HK-2 (cell line): ENCODE measurements at regions not wholly inside any gene's neighbourhood (a gene's known extent, or its start where the extent isn't known, plus 50 kb on each side); places are given as distances from the start of the nearest gene placed in this dataset.

Experiments used
- DNase-seq: peaks from one replicate; pipeline ENCODE4 v3.0.0-alpha.2; 2018; ENCODE audit not compliant: unreplicated experiment

- DNase-seq = no peak
These were observed 298.8 kb upstream of the FERMT1 start for GRCh38 chr20:6421321-6422248.

GRCh38 chr20:6420336-6420735 is 297.5 kb upstream of the FERMT1 start:
- no peak for DNase-seq

GRCh38 chr20:6418732-6419131 is 295.9 kb upstream of the FERMT1 start:
- no peak for DNase-seq

GRCh38 chr20:6416371-6416770 is 293.5 kb upstream of the FERMT1 start:
- no peak for DNase-seq

DNA sequence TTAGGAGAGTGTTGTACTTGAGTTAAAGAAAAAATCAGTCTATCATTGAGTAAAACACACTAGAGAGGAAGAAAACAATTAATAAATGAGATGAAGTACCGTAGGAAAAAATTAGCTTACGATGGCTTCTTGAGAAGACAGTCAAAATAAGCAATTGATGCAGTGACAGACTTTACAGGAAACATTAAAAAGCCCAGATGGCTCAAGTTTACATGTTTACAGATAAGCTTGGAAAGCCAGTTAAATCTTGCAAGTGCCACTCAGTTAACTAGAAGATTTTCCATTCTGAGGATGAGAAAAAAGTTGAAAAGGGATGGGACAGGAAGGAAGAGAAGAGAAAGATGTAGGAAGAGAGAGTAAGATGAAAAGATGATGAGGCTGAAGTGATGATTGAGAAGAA is 288.8 kb upstream of the FERMT1 start:
- no peak for DNase-seq

GRCh38 chr20:6410721-6411120 is 287.9 kb upstream of the FERMT1 start:
- DNase-seq = no peak

GRCh38 chr20:6407163-6407562 is 284.3 kb upstream of the FERMT1 start:
- DNase-seq = no peak

DNA sequence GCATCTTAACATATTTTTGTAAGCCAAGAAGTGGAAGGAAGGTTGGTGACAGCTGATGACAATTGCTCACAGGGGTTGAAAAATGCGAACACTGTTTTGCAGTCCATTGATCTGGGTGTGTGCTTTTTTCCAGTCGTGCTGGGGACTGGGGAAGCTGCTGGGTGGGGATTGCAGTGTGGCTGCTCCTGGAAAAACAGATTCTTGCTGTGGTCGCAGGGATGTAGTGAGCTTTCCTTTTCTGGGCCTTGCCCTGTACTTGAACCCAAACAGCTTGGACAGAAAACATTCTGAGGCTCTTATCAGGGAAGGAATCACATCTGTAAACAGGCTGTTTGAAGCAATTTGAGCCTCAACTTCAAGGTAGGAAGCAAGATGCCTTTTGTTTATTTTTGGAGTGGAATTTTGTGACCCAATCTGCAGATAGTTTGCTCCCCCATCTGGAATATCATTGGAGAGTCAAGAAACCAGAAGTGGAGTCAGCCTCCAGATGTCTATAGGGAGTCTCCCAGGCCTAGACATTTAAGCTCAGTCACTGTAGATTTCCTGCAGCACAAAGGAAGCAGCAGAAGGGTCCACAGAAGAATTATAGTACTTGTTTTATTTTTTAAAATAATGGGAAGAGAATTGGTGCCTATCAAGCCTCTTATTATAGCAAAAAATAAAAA is 279.2 kb upstream of the FERMT1 start:
- no peak for DNase-seq

- DNase-seq = no peak
These were observed 274.3 kb upstream of the FERMT1 start for GRCh38 chr20:6397115-6397514.

DNA sequence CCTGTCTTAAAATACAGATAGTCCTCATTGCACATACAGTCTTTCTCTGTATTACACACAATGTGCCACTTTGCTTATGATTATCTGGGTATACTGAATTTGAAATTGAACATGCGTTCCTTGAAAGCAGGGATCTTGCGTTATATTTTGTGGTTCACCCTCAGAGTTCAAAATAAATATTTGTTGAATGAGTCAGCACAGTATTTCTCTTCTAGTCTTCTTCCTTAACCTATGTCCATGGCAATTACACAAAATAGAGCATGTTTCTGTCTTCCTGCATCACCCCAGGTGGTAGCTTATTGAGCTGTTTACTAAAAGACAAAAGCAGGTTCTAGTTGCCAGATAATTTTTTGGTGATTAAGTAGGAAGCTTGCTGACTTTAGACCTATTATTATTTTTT is 272.9 kb upstream of the FERMT1 start:
- DNase-seq = no peak

- DNase-seq = no peak
These were observed 265.9 kb upstream of the FERMT1 start for GRCh38 chr20:6388671-6389197.

DNA sequence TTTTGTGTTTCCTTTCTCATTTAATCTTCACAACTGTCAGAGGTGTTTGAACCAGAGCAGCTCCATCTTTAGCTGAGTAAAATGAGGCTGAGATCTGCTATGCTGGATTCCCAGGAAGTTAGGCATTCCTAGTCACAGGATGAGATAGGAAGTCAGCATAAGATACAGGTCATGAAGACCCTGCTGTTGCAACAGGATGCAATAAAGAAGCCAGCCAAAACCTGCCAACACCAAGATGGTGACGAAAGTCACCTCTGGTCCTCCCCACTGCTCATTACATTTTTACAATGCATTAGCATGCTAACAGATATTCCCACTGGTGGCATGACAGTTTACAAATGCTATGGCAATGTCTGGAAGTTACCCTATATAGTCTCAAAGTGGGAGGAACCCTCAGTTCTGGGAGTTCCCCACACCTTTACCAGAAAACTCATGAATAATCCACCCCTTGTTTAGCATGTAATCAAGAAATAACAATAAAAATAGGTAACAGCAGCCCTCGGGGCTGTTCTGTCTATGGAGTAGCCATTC is 262.2 kb upstream of the FERMT1 start:
- no peak for DNase-seq

GRCh38 chr20:6384380-6384779 is 261.6 kb upstream of the FERMT1 start:
- DNase-seq = no peak

DNA sequence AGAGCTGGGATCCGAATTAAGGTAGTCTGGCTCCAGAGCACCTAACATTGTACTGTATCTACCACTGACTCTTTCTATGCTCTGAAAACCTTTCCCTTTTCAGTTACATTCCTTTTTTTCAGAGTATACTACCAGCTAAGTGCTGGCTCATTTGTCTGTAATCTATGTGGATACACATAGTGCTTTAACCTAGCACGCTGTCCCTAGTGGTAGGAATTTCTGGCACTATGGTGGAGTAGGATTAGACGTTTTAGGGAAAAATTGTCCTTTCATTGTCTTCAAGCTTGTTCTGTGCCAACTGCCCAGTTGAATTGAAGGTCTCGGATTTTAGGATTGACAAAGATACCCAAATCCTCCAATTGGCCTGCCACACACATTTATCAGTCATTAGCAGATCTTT is 259.1 kb upstream of the FERMT1 start:
- DNase-seq = peak; percentile 6

GRCh38 chr20:6362245-6362644 is 239.4 kb upstream of the FERMT1 start:
- DNase-seq = no peak

DNA sequence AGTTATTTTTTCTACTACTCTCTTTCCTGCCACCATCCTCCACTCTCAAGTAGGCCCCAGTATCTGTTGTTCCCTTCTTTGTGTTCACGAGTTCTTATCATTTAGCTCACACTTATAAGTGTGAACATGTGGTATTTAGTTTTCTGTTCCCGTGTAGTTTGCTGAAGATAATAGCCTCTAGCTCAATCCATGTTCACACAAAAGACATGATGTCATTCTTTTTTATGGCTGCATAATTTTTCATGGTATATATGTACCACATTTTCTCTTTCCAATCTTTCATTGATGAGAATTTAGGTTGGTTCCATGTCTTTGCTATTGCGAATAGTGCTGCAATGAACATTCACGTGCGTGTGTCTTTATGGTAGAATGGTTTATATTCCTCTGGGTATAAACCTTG is 237.9 kb upstream of the FERMT1 start:
- DNase-seq = no peak

- DNase-seq = no peak
These were observed 233.1 kb upstream of the FERMT1 start for GRCh38 chr20:6355754-6356451.

GRCh38 chr20:6348908-6349307 is 226.1 kb upstream of the FERMT1 start:
- no peak for DNase-seq

GRCh38 chr20:6347916-6348315 is 225.1 kb upstream of the FERMT1 start:
- no peak for DNase-seq

- no peak for DNase-seq
These were observed 218.7 kb upstream of the FERMT1 start for GRCh38 chr20:6341491-6341890.

- no peak for DNase-seq
These were observed 216.3 kb upstream of the FERMT1 start for GRCh38 chr20:6339176-6339575.

DNA sequence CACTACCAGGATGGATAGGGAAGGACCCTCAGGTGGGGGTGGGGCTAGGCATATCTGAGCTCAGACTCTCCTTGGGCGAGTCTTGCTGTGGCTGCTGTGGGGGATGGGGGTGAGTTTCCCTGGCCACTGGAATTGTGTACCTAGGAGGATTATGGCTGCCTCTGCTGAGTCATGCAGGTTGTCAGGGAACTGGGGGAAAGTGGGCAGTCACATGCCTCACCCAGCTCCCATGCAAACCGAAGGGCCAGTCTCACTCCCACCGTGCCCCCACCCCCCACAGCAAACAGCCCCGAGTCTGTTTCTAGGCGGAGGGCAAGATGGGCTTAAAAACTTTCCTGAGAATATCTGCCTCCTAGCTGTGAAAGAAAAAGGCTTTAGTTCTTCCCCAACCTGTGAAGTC is 210.3 kb upstream of the FERMT1 start:
- DNase-seq = peak; percentile 27
